ENCODE measurements at regions not wholly inside any gene's neighbourhood (a gene's known extent, or its start where the extent isn't known, plus 50 kb on each side); places are given as distances from the start of the nearest gene placed in this dataset.
"Not testable (repeated sequence)": the region's sequence is repeated elsewhere in the genome, so short reads cannot be mapped to it uniquely, and the experiment has no call there.

- no peak for DNase-seq (ENCODE audit: low spot score)
- Histone ChIP-seq H3K4ac (ENCODE audit: low read length) (no peak overlapping the region), H3K9me3 (replicated peaks in 1 of 2; ENCODE audit: control insufficient read depth in 2 of 2, insufficient read depth in 1 of 2, low read depth in 1 of 2, low read length in 2 of 2) (peaks cover 0 to 3% of the 10 kb centered on the region in 2 donors), H2AFZ (ENCODE audit: low read length) (no peak overlapping the region), H3K18ac (ENCODE audit: low read length) (no peak overlapping the region), H3K14ac (ENCODE audit: low read length) (no peak overlapping the region), H3K23ac (ENCODE audit: low read depth, low read length, poor library complexity) (no peak overlapping the region), H2BK15ac (ENCODE audit: low read length) (no peak overlapping the region), H3K4me1 (ENCODE audit: control insufficient read depth in 2 of 2, insufficient read depth in 1 of 2, low read depth in 1 of 2, low read length in 2 of 2) (no peaks in the 10 kb centered on the region), H3K36me3 (replicated peaks in 1 of 2; ENCODE audit: control insufficient read depth in 2 of 2, insufficient read depth in 2 of 2, low read length in 2 of 2) (no peaks in the 10 kb centered on the region), H2BK5ac (ENCODE audit: low read length) (no peak overlapping the region), H3K9ac (ENCODE audit: low read depth, low read length, poor library complexity) (no peak overlapping the region), H3K4me3 (ENCODE audit: low read length in 2 of 2) (no peak overlapping the region), H3K4me2 (ENCODE audit: insufficient read depth, low read length, poor library complexity, severe bottlenecking) (no peak overlapping the region), H2BK12ac (ENCODE audit: low read length) (no peak overlapping the region), H4K91ac (ENCODE audit: low read depth, low read length, poor library complexity) (no peak overlapping the region), H2AK5ac (ENCODE audit: low read depth, low read length) (no peak overlapping the region), H4K8ac (ENCODE audit: low read depth, low read length) (no peak overlapping the region), H2BK120ac (ENCODE audit: low read depth, low read length) (no peak overlapping the region), H3K27me3 (ENCODE audit: control insufficient read depth in 3 of 3, insufficient read depth in 3 of 3, low read depth in 1 of 3, low read length in 3 of 3) (no peaks in the 10 kb centered on the region), H3K79me1 (ENCODE audit: low read depth, low read length) (peaks cover under 1% of the 10 kb centered on the region), H3K27ac (replicated peaks; ENCODE audit: low read length) (no peak overlapping the region)
- WGBS, 2 donors (ENCODE audit: extremely low coverage in 2 of 2, insufficient read length in 2 of 2, insufficient replicate concordance in 1 of 2): no CpG with 5 or more reads among the region's 17 CpGs
These were observed 1500.8 kb upstream of the DEFB115 start for GRCh38 chr20:29756664-29757063.

GRCh38 chr20:29761621-29762385 lies 1495.7 kb upstream of the DEFB115 start:
- H3K36me3 ChIP-seq (replicated peaks in 1 of 2; ENCODE audit: control insufficient read depth in 2 of 2, insufficient read depth in 2 of 2, low read length in 2 of 2): not testable (repeated sequence)

GRCh38 chr20:29762620-29763019 lies 1494.8 kb upstream of the DEFB115 start:
- Histone ChIP-seq H2AFZ (ENCODE audit: low read length) (no peak overlapping the region), H2AK5ac (ENCODE audit: low read depth, low read length) (no peak overlapping the region), H4K8ac (ENCODE audit: low read depth, low read length) (no peak overlapping the region), H3K9ac (ENCODE audit: low read depth, low read length, poor library complexity) (no peak overlapping the region), H3K4ac (ENCODE audit: low read length) (no peak overlapping the region), H3K4me3 (ENCODE audit: low read length in 2 of 2) (no peak overlapping the region), H3K27ac (replicated peaks; ENCODE audit: low read length) (no peak overlapping the region), H3K14ac (ENCODE audit: low read length) (no peak overlapping the region), H2BK120ac (ENCODE audit: low read depth, low read length) (no peak overlapping the region), H2BK5ac (ENCODE audit: low read length) (no peak overlapping the region), H3K23ac (ENCODE audit: low read depth, low read length, poor library complexity) (no peak overlapping the region), H2BK15ac (ENCODE audit: low read length) (no peak overlapping the region), H3K18ac (ENCODE audit: low read length) (no peak overlapping the region), H3K4me2 (ENCODE audit: insufficient read depth, low read length, poor library complexity, severe bottlenecking) (no peak overlapping the region), H3K27me3 (ENCODE audit: control insufficient read depth in 3 of 3, insufficient read depth in 3 of 3, low read depth in 1 of 3, low read length in 3 of 3) (no peaks in the 10 kb centered on the region), H3K4me1 (ENCODE audit: control insufficient read depth in 2 of 2, insufficient read depth in 1 of 2, low read depth in 1 of 2, low read length in 2 of 2) (no peaks in the 10 kb centered on the region), H4K91ac (ENCODE audit: low read depth, low read length, poor library complexity) (no peak overlapping the region), H3K79me1 (ENCODE audit: low read depth, low read length) (peaks cover 1% of the 10 kb centered on the region), H2BK12ac (ENCODE audit: low read length) (no peak overlapping the region), H3K36me3 (replicated peaks in 1 of 2; ENCODE audit: control insufficient read depth in 2 of 2, insufficient read depth in 2 of 2, low read length in 2 of 2) (no peaks in the 10 kb centered on the region), H3K9me3 (replicated peaks in 1 of 2; ENCODE audit: control insufficient read depth in 2 of 2, insufficient read depth in 1 of 2, low read depth in 1 of 2, low read length in 2 of 2) (peaks cover 0 to 5% of the 10 kb centered on the region in 2 donors)
- no CpG with 5 or more reads among the region's 21 CpGs for WGBS, 2 donors (ENCODE audit: extremely low coverage in 2 of 2, insufficient read length in 2 of 2, insufficient replicate concordance in 1 of 2)
- DNase-seq (ENCODE audit: low spot score): no peak

More at GRCh38 chr20:29761621-29762385, 1495.7 kb upstream of the DEFB115 start:
- not testable (repeated sequence) for H3K23ac ChIP-seq (ENCODE audit: low read depth, low read length, poor library complexity); H3K4me3 ChIP-seq (ENCODE audit: low read length in 2 of 2); H2AFZ ChIP-seq (ENCODE audit: low read length); H3K27ac ChIP-seq (replicated peaks; ENCODE audit: low read length); H4K8ac ChIP-seq (ENCODE audit: low read depth, low read length); H2BK5ac ChIP-seq (ENCODE audit: low read length); H3K79me1 ChIP-seq (ENCODE audit: low read depth, low read length); DNase-seq (ENCODE audit: low spot score); H2BK15ac ChIP-seq (ENCODE audit: low read length); H3K4me2 ChIP-seq (ENCODE audit: insufficient read depth, low read length, poor library complexity, severe bottlenecking); H3K4ac ChIP-seq (ENCODE audit: low read length); H2BK12ac ChIP-seq (ENCODE audit: low read length); H3K9me3 ChIP-seq (replicated peaks in 1 of 2; ENCODE audit: control insufficient read depth in 2 of 2, insufficient read depth in 1 of 2, low read depth in 1 of 2, low read length in 2 of 2); H3K18ac ChIP-seq (ENCODE audit: low read length); H3K4me1 ChIP-seq (ENCODE audit: control insufficient read depth in 2 of 2, insufficient read depth in 1 of 2, low read depth in 1 of 2, low read length in 2 of 2); H3K27me3 ChIP-seq (ENCODE audit: control insufficient read depth in 3 of 3, insufficient read depth in 3 of 3, low read depth in 1 of 3, low read length in 3 of 3); H4K91ac ChIP-seq (ENCODE audit: low read depth, low read length, poor library complexity); H2BK120ac ChIP-seq (ENCODE audit: low read depth, low read length); H2AK5ac ChIP-seq (ENCODE audit: low read depth, low read length); H3K9ac ChIP-seq (ENCODE audit: low read depth, low read length, poor library complexity)
- no CpG with 5 or more reads among the region's 45 CpGs for WGBS, 2 donors (ENCODE audit: extremely low coverage in 2 of 2, insufficient read length in 2 of 2, insufficient replicate concordance in 1 of 2)
- H3K14ac ChIP-seq (ENCODE audit: low read length): peak overlapping the region; percentile 8

- no peak overlapping the region for H3K4me3 ChIP-seq (ENCODE audit: low read length in 2 of 2)
- H2BK5ac ChIP-seq (ENCODE audit: low read length): no peak overlapping the region
- no peak overlapping the region for H3K27ac ChIP-seq (replicated peaks; ENCODE audit: low read length)
- H3K4ac ChIP-seq (ENCODE audit: low read length): no peak overlapping the region
- no peak overlapping the region for H4K91ac ChIP-seq (ENCODE audit: low read depth, low read length, poor library complexity)
- H2AK5ac ChIP-seq (ENCODE audit: low read depth, low read length): no peak overlapping the region
- no peak overlapping the region for H3K18ac ChIP-seq (ENCODE audit: low read length)
- no peak overlapping the region for H3K14ac ChIP-seq (ENCODE audit: low read length)
- H3K9ac ChIP-seq (ENCODE audit: low read depth, low read length, poor library complexity): no peak overlapping the region
- H2BK15ac ChIP-seq (ENCODE audit: low read length): no peak overlapping the region
- WGBS, 2 donors (ENCODE audit: extremely low coverage in 2 of 2, insufficient read length in 2 of 2, insufficient replicate concordance in 1 of 2): 100% methylated on average over 1 of the region's 29 CpGs; no CpG with 5 or more reads in 1 of the 2 donors
- H2BK120ac ChIP-seq (ENCODE audit: low read depth, low read length): no peak overlapping the region
- no peak overlapping the region for H2AFZ ChIP-seq (ENCODE audit: low read length)
- no peak overlapping the region for H3K4me2 ChIP-seq (ENCODE audit: insufficient read depth, low read length, poor library complexity, severe bottlenecking)
- H3K23ac ChIP-seq (ENCODE audit: low read depth, low read length, poor library complexity): no peak overlapping the region
- no peak overlapping the region for H4K8ac ChIP-seq (ENCODE audit: low read depth, low read length)
- H3K27me3 ChIP-seq (ENCODE audit: control insufficient read depth in 3 of 3, insufficient read depth in 3 of 3, low read depth in 1 of 3, low read length in 3 of 3): no peaks in the 10 kb centered on the region
- DNase-seq (ENCODE audit: low spot score): no peak
- peaks cover 1% of the 10 kb centered on the region for H3K79me1 ChIP-seq (ENCODE audit: low read depth, low read length)
- H3K36me3 ChIP-seq (replicated peaks in 1 of 2; ENCODE audit: control insufficient read depth in 2 of 2, insufficient read depth in 2 of 2, low read length in 2 of 2): no peaks in the 10 kb centered on the region
- no peaks in the 10 kb centered on the region for H3K4me1 ChIP-seq (ENCODE audit: control insufficient read depth in 2 of 2, insufficient read depth in 1 of 2, low read depth in 1 of 2, low read length in 2 of 2)
- H2BK12ac ChIP-seq (ENCODE audit: low read length): no peak overlapping the region
- peaks cover 0 to 6% of the 10 kb centered on the region in 2 donors for H3K9me3 ChIP-seq (replicated peaks in 1 of 2; ENCODE audit: control insufficient read depth in 2 of 2, insufficient read depth in 1 of 2, low read depth in 1 of 2, low read length in 2 of 2)
These were observed 1493.5 kb upstream of the DEFB115 start for GRCh38 chr20:29763821-29764511.
